ENCODE measurements at regions not wholly inside any gene's neighbourhood (a gene's known extent, or its start where the extent isn't known, plus 50 kb on each side); places are given as distances from the start of the nearest gene placed in this dataset.
"Not testable (repeated sequence)": the region's sequence is repeated elsewhere in the genome, so short reads cannot be mapped to it uniquely, and the experiment has no call there.

- ATAC-seq (no peak), DNase-seq (ENCODE audit: low spot score) (no peak)
- intact Hi-C loops (cut with DNase I): no loop called here
Measured at GRCh38 chr1:29392036-29392435, 155.7 kb downstream of the PTPRU start.

- intact Hi-C loops (cut with DNase I): no loop called here
- ATAC-seq (no peak), DNase-seq (ENCODE audit: low spot score) (no peak)
Measured at GRCh38 chr1:29391362-29391880, 155.1 kb downstream of the PTPRU start.

GRCh38 chr1:29390491-29391361 lies 154.4 kb downstream of the PTPRU start:
- intact Hi-C loops (cut with DNase I): no loop called here
- ATAC-seq (no peak), DNase-seq (ENCODE audit: low spot score) (no peak)

- ATAC-seq (no peak), DNase-seq (ENCODE audit: low spot score) (no peak)
- intact Hi-C loops (cut with DNase I): no loop called here
Measured at GRCh38 chr1:29390075-29390474, 153.8 kb downstream of the PTPRU start.

- ATAC-seq (no peak), DNase-seq (ENCODE audit: low spot score) (no peak)
- intact Hi-C loops (cut with DNase I): no loop called here
Measured at GRCh38 chr1:29389533-29390041, 153.3 kb downstream of the PTPRU start.

GRCh38 chr1:29388884-29389283 lies 152.6 kb downstream of the PTPRU start:
- intact Hi-C loops (cut with DNase I): no loop called here
- DNase-seq (ENCODE audit: low spot score) (no peak), ATAC-seq (no peak)

- DNase-seq (ENCODE audit: low spot score) (no peak), ATAC-seq (no peak)
- intact Hi-C loops (cut with DNase I): no loop called here
Measured at GRCh38 chr1:29388170-29388569, 151.8 kb downstream of the PTPRU start.

- DNase-seq (ENCODE audit: low spot score) (no peak), ATAC-seq (no peak)
- intact Hi-C loops (cut with DNase I): no loop called here
Measured at GRCh38 chr1:29387210-29387609, 150.9 kb downstream of the PTPRU start.

GRCh38 chr1:29386453-29386852 lies 150.1 kb downstream of the PTPRU start:
- ATAC-seq; DNase-seq (ENCODE audit: low spot score); intact Hi-C loops (cut with DNase I): not testable (repeated sequence)

GRCh38 chr1:29385966-29386365 lies 149.6 kb downstream of the PTPRU start:
- intact Hi-C loops (cut with DNase I): no loop called here
- DNase-seq (ENCODE audit: low spot score): no peak
- ATAC-seq: no peak

GRCh38 chr1:29384496-29385015 lies 148.2 kb downstream of the PTPRU start:
- intact Hi-C loops (cut with DNase I): no loop called here
- DNase-seq (ENCODE audit: low spot score): no peak
- no peak for ATAC-seq

- intact Hi-C loops (cut with DNase I): no loop called here
- DNase-seq (ENCODE audit: low spot score) (no peak), ATAC-seq (no peak)
Measured at GRCh38 chr1:29383746-29384371, 147.5 kb downstream of the PTPRU start.

- intact Hi-C loops (cut with DNase I): no loop called here
- ATAC-seq (no peak), DNase-seq (ENCODE audit: low spot score) (no peak)
Measured at GRCh38 chr1:29382851-29383745, 146.8 kb downstream of the PTPRU start.

- no peak for ATAC-seq
- intact Hi-C loops (cut with DNase I): no loop called here
- no peak for DNase-seq (ENCODE audit: low spot score)
Measured at GRCh38 chr1:29381426-29381825, 145.1 kb downstream of the PTPRU start.

- DNase-seq (ENCODE audit: low spot score): no peak
- intact Hi-C loops (cut with DNase I): no loop called here
- no peak for ATAC-seq
Measured at GRCh38 chr1:29380532-29380931, 144.2 kb downstream of the PTPRU start.

GRCh38 chr1:29379443-29380073 lies 143.2 kb downstream of the PTPRU start:
- ATAC-seq (no peak), DNase-seq (ENCODE audit: low spot score) (no peak)
- intact Hi-C loops (cut with DNase I): no loop called here

All from sciatic nerve (tissue), 2 donors.